GM12874 (cell line): ENCODE measurements at regions not wholly inside any gene's neighbourhood (a gene's known extent, or its start where the extent isn't known, plus 50 kb on each side); places are given as distances from the start of the nearest gene placed in this dataset.

ENCODE experiments used
- CTCF ChIP-seq: IDR thresholded peaks from 2 replicates; pipeline ENCODE4 v1.5.1; 2011; ENCODE audit warnings: low read depth, mild to moderate bottlenecking, control low read depth, low read length, moderate library complexity; ENCODE audit not compliant: insufficient read depth

GRCh38 chr5:31113101-31113500, 80.4 kb upstream of the CDH6 start:
- TF ChIP-seq CTCF, result no peak

GRCh38 chr5:31107091-31107518, 86.4 kb upstream of the CDH6 start:
- TF ChIP-seq CTCF, result no peak

GRCh38 chr5:31106691-31107090, 86.8 kb upstream of the CDH6 start:
- no peak for TF ChIP-seq CTCF

GRCh38 chr5:31106278-31106677, 87.2 kb upstream of the CDH6 start:
- TF ChIP-seq CTCF, result no peak

GRCh38 chr5:31104775-31105174, 88.7 kb upstream of the CDH6 start:
- no peak for TF ChIP-seq CTCF

- no peak for TF ChIP-seq CTCF
Observed at GRCh38 chr5:31100781-31101310, 92.6 kb upstream of the CDH6 start.

- TF ChIP-seq CTCF, result no peak
Observed at GRCh38 chr5:31100047-31100575, 93.4 kb upstream of the CDH6 start.
